K562 (cell line): ENCODE measurements at regions not wholly inside any gene's neighbourhood (a gene's known extent, or its start where the extent isn't known, plus 50 kb on each side); places are given as distances from the start of the nearest gene placed in this dataset.

Source experiments
- ATAC-seq: fragments of 200-7000 bp; cut with Tn5 transposase; 3 replicates; pipeline ENCODE4 v1.9.1; 2020; ENCODE audit warnings: moderate library complexity
- BruUV-seq: library from RNA; stranded (reverse); fragments of 400-500 nt; replicated peaks from 2 replicates; lab custom pipeline; 2021; lab: Mats Ljungman, UMichigan
- CTCF ChIA-PET: fragments of 300-600 bp; formaldehyde crosslinking; extraction: SDS; loops from one replicate; lab custom pipeline; 2021; ENCODE audit warnings: low intra/inter-chr PET ratio; lab: Yijun Ruan, JAX
- POLR2A ChIA-PET: fragments of 300-600, 350-650 bp; sonication (Branson Sonifier 250); formaldehyde crosslinking; extraction: SDS; loops from one replicate; lab custom pipeline; 2021; ENCODE audit warnings: antibody characterized with exemption, inconsistent platforms; lab: Yijun Ruan, JAX
- DNase-seq, 4 experiments: peaks; one replicate each; pipeline versions ENCODE4 v3.0.0 to v3.0.0-alpha.2; 2011 to 2018; ENCODE audit warnings: low spot score in 3 of 4, mixed read lengths in 3 of 4; ENCODE audit errors: extremely low read depth in 1 of 4
- FAIRE-seq: peaks from 2 replicates; lab custom pipeline; 2011; peaks lifted over from hg19 to GRCh38; lab: Jason Lieb, UNC
- H2AFZ ChIP-seq: 2 replicates; pipeline ENCODE4 v1.6.0; 2011; ENCODE audit warnings: low read depth, low read length, control low read depth, inconsistent platforms
- H3K27ac ChIP-seq: fragments of 200-600 bp; 3 replicates; pipeline ENCODE4 v1.8.0; 2011; ENCODE audit warnings: low read depth, mild to moderate bottlenecking, control low read depth, inconsistent platforms, low read length, moderate library complexity, mixed read lengths; ENCODE audit errors: extremely low read depth
- H3K27me3 ChIP-seq, 2 experiments: fragments of 300-600 bp in 1 of 2; 2 replicates in 1 of 2; 3 replicates in 1 of 2; pipeline versions ENCODE4 v1.6.0 to v1.8.0; 2011; ENCODE audit warnings: inconsistent platforms in 2 of 2, low read length in 2 of 2, mild to moderate bottlenecking in 1 of 2, mixed read lengths in 1 of 2, moderate library complexity in 1 of 2; ENCODE audit not compliant: control insufficient read depth in 2 of 2, insufficient read depth in 2 of 2
- H3K36me3 ChIP-seq: fragments of 300-600 bp; 3 replicates; pipeline ENCODE4 v1.8.0; 2011; ENCODE audit warnings: mild to moderate bottlenecking, low read length, inconsistent platforms; ENCODE audit not compliant: control insufficient read depth, insufficient read depth
- H3K4me1 ChIP-seq, 2 experiments: fragments of 200-600 bp in 1 of 2; replicated peaks in 1 of 2; 2 replicates in 1 of 2; 3 replicates in 1 of 2; pipeline versions ENCODE4 v1.5.1 to v1.8.0; 2011; ENCODE audit warnings: inconsistent platforms in 2 of 2, low read length in 2 of 2, mild to moderate bottlenecking in 1 of 2, mixed read lengths in 1 of 2, moderate library complexity in 1 of 2; ENCODE audit not compliant: control insufficient read depth in 2 of 2, insufficient read depth in 2 of 2
- H3K4me2 ChIP-seq: 2 replicates; pipeline ENCODE4 v1.6.1; 2011; ENCODE audit warnings: low read length, control low read depth, inconsistent platforms, mixed read lengths; ENCODE audit not compliant: insufficient read depth
- H3K4me3 ChIP-seq: fragments of 200-600 bp; sonication (generic), shearing (Covaris generic); 2 replicates; pipeline ENCODE4 v1.5.1; 2016; ENCODE audit warnings: control low read depth, inconsistent platforms
- H3K79me2 ChIP-seq: fragments of 200-600 bp; 3 replicates; pipeline ENCODE4 v1.8.0; 2011; ENCODE audit warnings: low read length, inconsistent platforms; ENCODE audit not compliant: control insufficient read depth, insufficient read depth
- H3K9ac ChIP-seq, 2 experiments: 2 replicates each; pipeline versions ENCODE4 v1.6.0 to v1.6.1; 2011; ENCODE audit warnings: low read depth in 2 of 2, low read length in 2 of 2, control low read depth in 1 of 2, inconsistent platforms in 1 of 2, mild to moderate bottlenecking in 1 of 2, mixed read lengths in 1 of 2; ENCODE audit not compliant: insufficient read depth in 1 of 2
- H3K9me1 ChIP-seq: one replicate; pipeline ENCODE4 v1.6.0; 2011; ENCODE audit warnings: inconsistent platforms, mild to moderate bottlenecking, low read length, moderate library complexity; ENCODE audit not compliant: control insufficient read depth, insufficient read depth
- H3K9me3 ChIP-seq: replicated peaks from 2 replicates; pipeline ENCODE4 v1.5.1; 2011; ENCODE audit warnings: low read depth, low read length, inconsistent platforms; ENCODE audit not compliant: control insufficient read depth, insufficient read depth
- H4K20me1 ChIP-seq: replicated peaks from 2 replicates; pipeline ENCODE4 v1.6.1; 2011; ENCODE audit warnings: low read length, inconsistent platforms, mixed read lengths; ENCODE audit not compliant: control insufficient read depth, insufficient read depth
- DNMT1 ChIP-seq: fragments of 450-650 bp; IDR thresholded peaks from 2 replicates; pipeline ENCODE4 v1.6.1; 2016; ENCODE audit warnings: antibody characterized with exemption, mild to moderate bottlenecking
- FOXK1 ChIP-seq: sonication (generic); formaldehyde crosslinking; IDR thresholded peaks from 2 replicates; pipeline ENCODE4 v1.8.0; 2022; ENCODE audit warnings: missing genetic modification reagents, mild to moderate bottlenecking, borderline replicate concordance
- LEF1 ChIP-seq: fragments of 450-650 bp; IDR thresholded peaks from 2 replicates; pipeline ENCODE4 v1.6.1; 2016; ENCODE audit warnings: mild to moderate bottlenecking
- MBD2 ChIP-seq: sonication (generic); IDR thresholded peaks from 2 replicates; pipeline ENCODE4 v1.6.1; 2016; ENCODE audit warnings: low read depth, borderline replicate concordance
- MEF2A ChIP-seq: IDR thresholded peaks from 2 replicates; pipeline ENCODE4 v1.6.1; 2011; ENCODE audit warnings: low read depth, mild to moderate bottlenecking, low read length, moderate library complexity; ENCODE audit not compliant: control insufficient read depth
- ZC3H8 ChIP-seq: fragments of 450-650 bp; IDR thresholded peaks from 2 replicates; pipeline ENCODE4 v1.6.1; 2017
- ZNF12 ChIP-seq: sonication (generic); formaldehyde crosslinking; IDR thresholded peaks from 2 replicates; pipeline ENCODE4 v1.4.0; 2020; ENCODE audit warnings: mild to moderate bottlenecking, missing genetic modification reagents
- ZNF766 ChIP-seq: fragments of 200-800 bp; sonication (Bioruptor generic); conservative IDR thresholded peaks from 2 replicates; pipeline ENCODE4 v1.6.1; 2016; ENCODE audit warnings: missing genetic modification characterization, missing compliant biosample characterization
- WGBS: fragments of 100-300 bp; shearing (Covaris generic); methylation state at CpG from one replicate; pipeline ENCODE4 v1.1.6; 2016; ENCODE audit warnings: low coverage, mixed read lengths; ENCODE audit not compliant: insufficient coverage; ENCODE audit errors: missing lambda C conversion rate; 5-methylcytosine and 5-hydroxymethylcytosine counted together
- in situ Hi-C: fragments of 300-500 bp; cut with MboI; formaldehyde crosslinking; loops from 4 replicates; pipeline ENCODE4 v1.15.0; 2018; ENCODE audit warnings: inconsistent platforms, mixed read lengths
- intact Hi-C: fragments of 100-400 bp; cut with micrococcal nuclease; formaldehyde crosslinking; loops from 2 replicates; pipeline ENCODE4 v1.14.2; 2022
- TF ChIP-seq, protein P1 (sequence below), 2 experiments: fragments of 450-650 bp in 1 of 2; sonication (generic) in 1 of 2; formaldehyde crosslinking; conservative IDR thresholded peaks; 2 replicates each; pipeline versions ENCODE4 v1.4.0 to v1.8.1; 2020 to 2022; ENCODE audit warnings: mild to moderate bottlenecking in 1 of 2, missing genetic modification reagents in 1 of 2

GRCh38 chr6:132209351-132209750 lies 191.9 kb downstream of the MOXD1 start:
- no peak for FAIRE-seq
- Histone ChIP-seq H3K9me3 (no peaks in the 10 kb centered on the region; the same call in 1 of the 2 replicates), H2AFZ (no peak overlapping the region)
- POLR2A ChIA-PET = no interaction called here
- no peak for TF ChIP-seq ZNF766
- TF ChIP-seq LEF1 = no peak
- TF ChIP-seq MBD2 = no peak
- TF ChIP-seq MEF2A = no peak
- TF ChIP-seq, protein P1, sequence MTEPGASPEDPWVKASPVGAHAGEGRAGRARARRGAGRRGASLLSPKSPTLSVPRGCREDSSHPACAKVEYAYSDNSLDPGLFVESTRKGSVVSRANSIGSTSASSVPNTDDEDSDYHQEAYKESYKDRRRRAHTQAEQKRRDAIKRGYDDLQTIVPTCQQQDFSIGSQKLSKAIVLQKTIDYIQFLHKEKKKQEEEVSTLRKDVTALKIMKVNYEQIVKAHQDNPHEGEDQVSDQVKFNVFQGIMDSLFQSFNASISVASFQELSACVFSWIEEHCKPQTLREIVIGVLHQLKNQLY (CRISPR knock-in tag; conservative IDR thresholded peaks at IDR 0.05) = no peak
- no peak for TF ChIP-seq FOXK1 (CRISPR knock-in tag)
- TF ChIP-seq ZC3H8 = no peak
- no peak for TF ChIP-seq DNMT1
- no peak for TF ChIP-seq ZNF12
- TF ChIP-seq, all 486 proteins: peak for 0
- Histone ChIP-seq H3K4me3 (no peak overlapping the region), H3K27me3 (no peaks in the 10 kb centered on the region), H3K27ac (no peak overlapping the region), H3K4me1 (no peaks in the 10 kb centered on the region), H4K20me1 (no peaks in the 10 kb centered on the region), H3K79me2 (no peaks in the 10 kb centered on the region), H3K4me2 (no peak overlapping the region), H3K36me3 (no peaks in the 10 kb centered on the region), H3K9me1 (no peaks in the 10 kb centered on the region), H3K9ac (no peak overlapping the region)
- DNase-seq = no peak
- BruUV-seq = no TSS peak
- in situ Hi-C loops (no loop called here), intact Hi-C loops (no loop called here)
- no peak for ATAC-seq
- 0% methylated on average over 1 of the region's 1 CpG for WGBS
- CTCF ChIA-PET = no interaction called here
